NCI-H345 (cell line): ENCODE measurements at regions not wholly inside any gene's neighbourhood (a gene's known extent, or its start where the extent isn't known, plus 50 kb on each side); places are given as distances from the start of the nearest gene placed in this dataset.
"Not testable (repeated sequence)": the region's sequence is repeated elsewhere in the genome, so short reads cannot be mapped to it uniquely, and the experiment has no call there.

Source experiments
- DNase-seq: peaks from one replicate; lab custom pipeline; 2025; lab: John Stamatoyannopoulos, UW

- DNase-seq = peak; percentile 32
These were observed 613.4 kb downstream of the MCTP2 start for GRCh38 chr15:94844538-94845389.

- no peak for DNase-seq
These were observed 614.0 kb downstream of the MCTP2 start for GRCh38 chr15:94845390-94845716.

GRCh38 chr15:94847325-94847724, 616.0 kb downstream of the MCTP2 start:
- DNase-seq = no peak

- DNase-seq = no peak
These were observed 616.7 kb downstream of the MCTP2 start for GRCh38 chr15:94848054-94848453.

- DNase-seq = no peak
These were observed 623.7 kb downstream of the MCTP2 start for GRCh38 chr15:94855018-94855408.

GRCh38 chr15:94855409-94856266, 624.3 kb downstream of the MCTP2 start:
- DNase-seq = no peak

- DNase-seq = no peak
These were observed 625.0 kb downstream of the MCTP2 start for GRCh38 chr15:94856267-94856854.

- no peak for DNase-seq
These were observed 626.1 kb downstream of the MCTP2 start for GRCh38 chr15:94857466-94857865.

- no peak for DNase-seq
These were observed 626.6 kb downstream of the MCTP2 start for GRCh38 chr15:94858011-94858410.

GRCh38 chr15:94858449-94858848, 627.1 kb downstream of the MCTP2 start:
- no peak for DNase-seq

GRCh38 chr15:94858920-94859319, 627.6 kb downstream of the MCTP2 start:
- DNase-seq = no peak

GRCh38 chr15:94864600-94864999, 633.2 kb downstream of the MCTP2 start:
- DNase-seq = no peak

- DNase-seq = not testable (repeated sequence)
These were observed 636.9 kb downstream of the MCTP2 start for GRCh38 chr15:94868265-94868664.

GRCh38 chr15:94875550-94875949, 644.2 kb downstream of the MCTP2 start:
- DNase-seq = no peak

GRCh38 chr15:94877833-94878232, 646.5 kb downstream of the MCTP2 start:
- DNase-seq = no peak

- DNase-seq = no peak
These were observed 650.8 kb downstream of the MCTP2 start for GRCh38 chr15:94882071-94882712.

GRCh38 chr15:94887391-94887790, 656.0 kb downstream of the MCTP2 start:
- no peak for DNase-seq

GRCh38 chr15:94889153-94889552, 657.8 kb downstream of the MCTP2 start:
- DNase-seq = no peak

- no peak for DNase-seq
These were observed 661.7 kb downstream of the MCTP2 start for GRCh38 chr15:94893091-94893490.

GRCh38 chr15:94894056-94894455, 662.7 kb downstream of the MCTP2 start:
- DNase-seq = no peak

GRCh38 chr15:94909510-94909909, 678.1 kb downstream of the MCTP2 start:
- no peak for DNase-seq

GRCh38 chr15:94910166-94910565, 678.8 kb downstream of the MCTP2 start:
- no peak for DNase-seq
